HepG2 (cell line): ENCODE measurements at regions not wholly inside any gene's neighbourhood (a gene's known extent, or its start where the extent isn't known, plus 50 kb on each side); places are given as distances from the start of the nearest gene placed in this dataset.

ENCODE experiments used
- small RNA-seq, 3 experiments: library from RNA; depleted of rRNA; stranded (forward); fragments of <200 nt; gene quantifications; one replicate each; pipeline ENCODE3, GENCODE V24; 2012; ENCODE audit warnings: low read depth in 2 of 3, low replicate concordance in 1 of 3; ENCODE audit not compliant: insufficient read length in 3 of 3, insufficient read depth in 2 of 3

Small RNA genes in the stretch of these regions (small RNA-seq; reads per million reads assigned to genes)
- gene RNU7-62P, result 0 to 2.6 (median 0.97) reads per million in 3 experiments
